Breast epithelium (tissue), 3 donors: ENCODE measurements at regions not wholly inside any gene's neighbourhood (a gene's known extent, or its start where the extent isn't known, plus 50 kb on each side); places are given as distances from the start of the nearest gene placed in this dataset.

Source experiments
- POLR2A ChIP-seq: fragments of 450-650 bp; IDR thresholded peaks from one replicate; pipeline ENCODE4 v1.6.1; 2016; ENCODE audit warnings: antibody characterized with exemption, mild to moderate bottlenecking, moderate library complexity
- TF ChIP-seq, protein P1 (sequence below), 3 donors: fragments of 450-650 bp; IDR thresholded peaks; one replicate each; pipeline ENCODE4 v1.5.1; 2016 to 2017; ENCODE audit warnings: antibody characterized with exemption in 3 of 3, mild to moderate bottlenecking in 3 of 3, moderate library complexity in 3 of 3

DNA sequence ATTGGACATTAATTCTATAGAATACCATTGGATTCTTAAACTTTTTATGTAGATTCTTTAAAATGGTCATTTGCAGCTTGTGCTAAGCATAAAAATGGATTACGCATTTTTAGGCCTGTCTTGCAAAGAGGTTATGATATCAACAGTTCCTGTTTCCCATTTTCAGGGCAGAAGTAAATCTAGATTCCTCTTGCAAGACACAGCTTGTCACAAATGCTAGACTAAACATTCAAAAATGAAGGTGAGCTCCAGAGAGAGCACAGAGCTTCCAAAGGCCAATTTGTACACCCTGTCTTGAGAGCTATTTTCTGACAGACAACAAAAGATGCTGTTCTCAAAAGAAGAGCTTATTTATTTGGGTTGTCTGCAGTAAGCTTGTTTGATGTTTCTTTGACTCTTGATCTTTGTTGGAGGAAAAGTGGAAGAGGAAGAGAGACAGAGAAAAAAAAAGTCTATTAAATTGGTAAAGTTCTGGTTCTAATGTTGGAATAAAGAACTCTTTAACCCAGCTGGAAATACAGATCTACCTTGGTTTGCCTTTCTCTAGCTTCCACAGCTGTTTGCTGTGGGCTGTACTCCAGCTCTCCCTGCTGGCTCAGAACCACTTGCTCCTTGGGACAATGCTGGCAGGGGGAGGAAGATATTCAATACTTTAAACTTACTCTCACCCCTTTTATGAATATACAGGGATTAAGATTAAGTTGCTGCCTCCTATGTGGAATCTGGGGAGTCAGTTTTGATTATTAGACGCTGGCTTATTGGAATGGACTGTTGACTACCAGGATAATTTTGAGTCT is 651.8 kb downstream of the CDH11 start:
- TF ChIP-seq, protein P1, sequence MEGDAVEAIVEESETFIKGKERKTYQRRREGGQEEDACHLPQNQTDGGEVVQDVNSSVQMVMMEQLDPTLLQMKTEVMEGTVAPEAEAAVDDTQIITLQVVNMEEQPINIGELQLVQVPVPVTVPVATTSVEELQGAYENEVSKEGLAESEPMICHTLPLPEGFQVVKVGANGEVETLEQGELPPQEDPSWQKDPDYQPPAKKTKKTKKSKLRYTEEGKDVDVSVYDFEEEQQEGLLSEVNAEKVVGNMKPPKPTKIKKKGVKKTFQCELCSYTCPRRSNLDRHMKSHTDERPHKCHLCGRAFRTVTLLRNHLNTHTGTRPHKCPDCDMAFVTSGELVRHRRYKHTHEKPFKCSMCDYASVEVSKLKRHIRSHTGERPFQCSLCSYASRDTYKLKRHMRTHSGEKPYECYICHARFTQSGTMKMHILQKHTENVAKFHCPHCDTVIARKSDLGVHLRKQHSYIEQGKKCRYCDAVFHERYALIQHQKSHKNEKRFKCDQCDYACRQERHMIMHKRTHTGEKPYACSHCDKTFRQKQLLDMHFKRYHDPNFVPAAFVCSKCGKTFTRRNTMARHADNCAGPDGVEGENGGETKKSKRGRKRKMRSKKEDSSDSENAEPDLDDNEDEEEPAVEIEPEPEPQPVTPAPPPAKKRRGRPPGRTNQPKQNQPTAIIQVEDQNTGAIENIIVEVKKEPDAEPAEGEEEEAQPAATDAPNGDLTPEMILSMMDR (IDR thresholded peaks at IDR 0.05): no peak
- TF ChIP-seq POLR2A: no peak
